ENCODE measurements at regions not wholly inside any gene's neighbourhood (a gene's known extent, or its start where the extent isn't known, plus 50 kb on each side); places are given as distances from the start of the nearest gene placed in this dataset.
"Not testable (repeated sequence)": the region's sequence is repeated elsewhere in the genome, so short reads cannot be mapped to it uniquely, and the experiment has no call there.

- no peak for DNase-seq
- ATAC-seq = no peak
- H3K36me3 ChIP-seq = no peaks in the 10 kb centered on the region
- TF ChIP-seq POLR2A (IDR thresholded peaks at IDR 0.05) (no peak), CTCF (IDR thresholded peaks at IDR 0.05) (no peak)
- no peaks in the 10 kb centered on the region for H3K27me3 ChIP-seq
- 17% methylated on average over 6 of the region's 6 CpGs for WGBS (ENCODE audit: insufficient coverage, low coverage, low lambda C conversion rate, missing lambda C conversion rate)
- H3K27ac ChIP-seq = no peak overlapping the region
- no peak overlapping the region for H3K4me3 ChIP-seq
- no peaks in the 10 kb centered on the region for H3K9me3 ChIP-seq
- intact Hi-C loops (cut with DNase I) = no loop called here
- no peaks in the 10 kb centered on the region for H3K4me1 ChIP-seq
These were observed 396.7 kb downstream of the HACE1 start for GRCh38 chr6:104462811-104463599.

- Histone ChIP-seq H3K4me1 (no peaks in the 10 kb centered on the region), H3K36me3 (no peaks in the 10 kb centered on the region), H3K9me3 (no peaks in the 10 kb centered on the region), H3K27ac (no peak overlapping the region), H3K27me3 (no peaks in the 10 kb centered on the region), H3K4me3 (no peak overlapping the region)
- TF ChIP-seq CTCF (IDR thresholded peaks at IDR 0.05) (no peak), POLR2A (IDR thresholded peaks at IDR 0.05) (no peak)
- intact Hi-C loops (cut with DNase I) = no loop called here
- no peak for ATAC-seq
- DNase-seq = no peak
- WGBS (ENCODE audit: insufficient coverage, low coverage, low lambda C conversion rate, missing lambda C conversion rate) = 33% methylated on average over 2 of the region's 2 CpGs
These were observed 398.8 kb downstream of the HACE1 start for GRCh38 chr6:104460738-104461483.

GRCh38 chr6:104459543-104459942 lies 400.2 kb downstream of the HACE1 start:
- Histone ChIP-seq H3K27me3 (no peaks in the 10 kb centered on the region), H3K9me3 (no peaks in the 10 kb centered on the region), H3K4me1 (no peaks in the 10 kb centered on the region), H3K27ac (no peak overlapping the region), H3K4me3 (no peak overlapping the region), H3K36me3 (no peaks in the 10 kb centered on the region)
- DNase-seq (no peak), ATAC-seq (no peak)
- no peak for TF ChIP-seq CTCF (IDR thresholded peaks at IDR 0.05)
- TF ChIP-seq POLR2A (IDR thresholded peaks at IDR 0.05) = no peak
- WGBS (ENCODE audit: insufficient coverage, low coverage, low lambda C conversion rate, missing lambda C conversion rate) = 67% methylated on average over 1 of the region's 1 CpG
- intact Hi-C loops (cut with DNase I) = no loop called here

- DNase-seq (no peak), ATAC-seq (no peak)
- Histone ChIP-seq H3K27ac (no peak overlapping the region), H3K36me3 (no peaks in the 10 kb centered on the region), H3K4me3 (no peak overlapping the region), H3K4me1 (no peaks in the 10 kb centered on the region), H3K27me3 (no peaks in the 10 kb centered on the region), H3K9me3 (no peaks in the 10 kb centered on the region)
- intact Hi-C loops (cut with DNase I) = no loop called here
- no peak for TF ChIP-seq CTCF (IDR thresholded peaks at IDR 0.05)
- TF ChIP-seq POLR2A (IDR thresholded peaks at IDR 0.05) = no peak
- 29% methylated on average over 1 of the region's 1 CpG for WGBS (ENCODE audit: insufficient coverage, low coverage, low lambda C conversion rate, missing lambda C conversion rate)
These were observed 409.8 kb downstream of the HACE1 start for GRCh38 chr6:104449918-104450317.

- H3K9me3 ChIP-seq; intact Hi-C loops (cut with DNase I); H3K27me3 ChIP-seq; H3K4me3 ChIP-seq; DNase-seq; H3K27ac ChIP-seq; ATAC-seq; H3K4me1 ChIP-seq; H3K36me3 ChIP-seq: not testable (repeated sequence)
- 83% methylated on average over 4 of the region's 45 CpGs for WGBS (ENCODE audit: insufficient coverage, low coverage, low lambda C conversion rate, missing lambda C conversion rate)
These were observed 413.3 kb downstream of the HACE1 start for GRCh38 chr6:104446101-104447080.
